ENCODE measurements at regions not wholly inside any gene's neighbourhood (a gene's known extent, or its start where the extent isn't known, plus 50 kb on each side); places are given as distances from the start of the nearest gene placed in this dataset.

DNA sequence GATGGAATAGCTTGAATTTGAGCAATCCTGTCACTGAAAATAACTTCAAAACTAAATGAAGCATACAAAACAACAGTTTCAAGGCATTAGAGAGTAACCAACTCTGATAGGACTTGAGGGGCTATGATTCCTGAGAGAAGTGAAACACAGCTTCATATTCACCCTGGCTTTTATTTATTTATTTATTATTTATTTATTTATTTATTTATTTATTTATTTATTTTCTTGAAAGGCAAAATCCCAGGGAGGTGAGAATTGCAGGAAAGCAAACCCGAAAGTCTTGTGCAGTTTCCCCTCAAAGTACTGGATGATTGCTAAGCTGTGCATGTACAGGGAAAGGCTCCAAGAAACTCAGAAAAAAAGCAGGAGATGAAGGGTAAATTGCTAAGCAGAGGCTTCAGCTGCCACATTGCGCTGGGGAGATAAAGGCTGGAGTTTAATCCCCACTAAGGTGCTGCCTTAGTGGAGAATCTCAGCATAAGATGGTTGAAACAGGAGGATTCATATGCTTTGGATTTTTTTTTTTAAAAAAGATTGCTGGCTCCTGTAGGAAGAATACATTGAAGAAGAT, 72.9 kb upstream of the COL24A1 start:
- H2AFZ ChIP-seq (ENCODE audit: control insufficient read depth, low read depth, low read length): no peak overlapping the region
- RAD21 ChIA-PET (ENCODE audit: unreplicated experiment): no interaction called here
- no peaks in the 10 kb centered on the region for H3K27me3 ChIP-seq (replicated peaks in 1 of 2; ENCODE audit: control insufficient read depth in 2 of 2, insufficient read depth in 2 of 2, low read length in 1 of 2)
- WGBS (ENCODE audit: insufficient coverage, insufficient replicate concordance, low lambda C conversion rate, missing lambda C conversion rate): 0% methylated on average over 2 of the region's 2 CpGs
- BruUV-seq (replicated peaks): no TSS peak
- FAIRE-seq: no peak
- no peaks in the 10 kb centered on the region for H3K79me2 ChIP-seq (ENCODE audit: control insufficient read depth, insufficient read depth, low read length)
- intact Hi-C loops (cut with micrococcal nuclease; ENCODE audit: unreplicated experiment): no loop called here
- no peak overlapping the region for H3K4me3 ChIP-seq
- no peak for ATAC-seq
- H3K4me2 ChIP-seq (ENCODE audit: control insufficient read depth, insufficient read depth): no peak overlapping the region
- no peaks in the 10 kb centered on the region for H3K36me3 ChIP-seq (ENCODE audit: control insufficient read depth in 2 of 2, insufficient read depth in 2 of 2, low read length in 1 of 2)
- H3K9ac ChIP-seq (ENCODE audit: control insufficient read depth, insufficient read depth, low read length): no peak overlapping the region
- H3K9me3 ChIP-seq (replicated peaks; ENCODE audit: control insufficient read depth, insufficient read depth, low read length): no peaks in the 10 kb centered on the region
- H4K20me1 ChIP-seq (ENCODE audit: control insufficient read depth, insufficient read depth): no peaks in the 10 kb centered on the region
- POLR2A ChIA-PET: no interaction called here
- in situ Hi-C loops (cut with MboI): no loop called here
- H3K27ac ChIP-seq (ENCODE audit: control insufficient read depth, insufficient read depth): no peak overlapping the region
- no peak for DNase-seq (ENCODE audit: low read depth, low spot score)
- SMC1A ChIA-PET (ENCODE audit: uncharacterized antibody, unreplicated experiment): no interaction called here
- TF ChIP-seq HCFC1 (IDR thresholded peaks at IDR 0.05; ENCODE audit: low read length) (no peak), ATF7 (IDR thresholded peaks at IDR 0.05; ENCODE audit: low read depth) (no peak), CEBPB (IDR thresholded peaks at IDR 0.05; ENCODE audit: borderline replicate concordance in 1 of 2, low read depth in 2 of 2, low read length in 2 of 2) (no peak), GABPA (IDR thresholded peaks at IDR 0.05; ENCODE audit: low read depth) (no peak), MXI1 (IDR thresholded peaks at IDR 0.05; ENCODE audit: low read depth, low read length) (no peak), MYB (IDR thresholded peaks at IDR 0.05; ENCODE audit: borderline replicate concordance, low read depth, low read length) (no peak), CBFB (IDR thresholded peaks at IDR 0.05; ENCODE audit: low read depth) (no peak), RBBP5 (conservative IDR thresholded peaks at IDR 0.05) (no peak), WRNIP1 (IDR thresholded peaks at IDR 0.05; ENCODE audit: borderline replicate concordance, low read depth, low read length) (no peak), NR2F1 (conservative IDR thresholded peaks at IDR 0.05) (no peak), RCOR1 (conservative IDR thresholded peaks at IDR 0.05; ENCODE audit: low read depth, low read length) (no peak), SIX5 (IDR thresholded peaks at IDR 0.05; ENCODE audit: low read depth, low read length, severe bottlenecking) (no peak), SP1 (IDR thresholded peaks at IDR 0.05; ENCODE audit: low read depth, low read length) (no peak), ZNF24 (IDR thresholded peaks at IDR 0.05) (no peak), NFIC (IDR thresholded peaks at IDR 0.05; ENCODE audit: low read depth, low read length) (no peak)
- TF ChIP-seq, protein P1, sequence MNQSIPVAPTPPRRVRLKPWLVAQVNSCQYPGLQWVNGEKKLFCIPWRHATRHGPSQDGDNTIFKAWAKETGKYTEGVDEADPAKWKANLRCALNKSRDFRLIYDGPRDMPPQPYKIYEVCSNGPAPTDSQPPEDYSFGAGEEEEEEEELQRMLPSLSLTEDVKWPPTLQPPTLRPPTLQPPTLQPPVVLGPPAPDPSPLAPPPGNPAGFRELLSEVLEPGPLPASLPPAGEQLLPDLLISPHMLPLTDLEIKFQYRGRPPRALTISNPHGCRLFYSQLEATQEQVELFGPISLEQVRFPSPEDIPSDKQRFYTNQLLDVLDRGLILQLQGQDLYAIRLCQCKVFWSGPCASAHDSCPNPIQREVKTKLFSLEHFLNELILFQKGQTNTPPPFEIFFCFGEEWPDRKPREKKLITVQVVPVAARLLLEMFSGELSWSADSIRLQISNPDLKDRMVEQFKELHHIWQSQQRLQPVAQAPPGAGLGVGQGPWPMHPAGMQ (IDR thresholded peaks at IDR 0.05; ENCODE audit: borderline replicate concordance): no peak
- TF ChIP-seq, protein P2, sequence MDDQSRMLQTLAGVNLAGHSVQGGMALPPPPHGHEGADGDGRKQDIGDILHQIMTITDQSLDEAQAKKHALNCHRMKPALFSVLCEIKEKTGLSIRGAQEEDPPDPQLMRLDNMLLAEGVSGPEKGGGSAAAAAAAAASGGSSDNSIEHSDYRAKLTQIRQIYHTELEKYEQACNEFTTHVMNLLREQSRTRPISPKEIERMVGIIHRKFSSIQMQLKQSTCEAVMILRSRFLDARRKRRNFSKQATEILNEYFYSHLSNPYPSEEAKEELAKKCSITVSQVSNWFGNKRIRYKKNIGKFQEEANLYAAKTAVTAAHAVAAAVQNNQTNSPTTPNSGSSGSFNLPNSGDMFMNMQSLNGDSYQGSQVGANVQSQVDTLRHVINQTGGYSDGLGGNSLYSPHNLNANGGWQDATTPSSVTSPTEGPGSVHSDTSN (IDR thresholded peaks at IDR 0.05; ENCODE audit: insufficient replicate concordance, low read depth, low read length): no peak
- TF ChIP-seq, protein P3, sequence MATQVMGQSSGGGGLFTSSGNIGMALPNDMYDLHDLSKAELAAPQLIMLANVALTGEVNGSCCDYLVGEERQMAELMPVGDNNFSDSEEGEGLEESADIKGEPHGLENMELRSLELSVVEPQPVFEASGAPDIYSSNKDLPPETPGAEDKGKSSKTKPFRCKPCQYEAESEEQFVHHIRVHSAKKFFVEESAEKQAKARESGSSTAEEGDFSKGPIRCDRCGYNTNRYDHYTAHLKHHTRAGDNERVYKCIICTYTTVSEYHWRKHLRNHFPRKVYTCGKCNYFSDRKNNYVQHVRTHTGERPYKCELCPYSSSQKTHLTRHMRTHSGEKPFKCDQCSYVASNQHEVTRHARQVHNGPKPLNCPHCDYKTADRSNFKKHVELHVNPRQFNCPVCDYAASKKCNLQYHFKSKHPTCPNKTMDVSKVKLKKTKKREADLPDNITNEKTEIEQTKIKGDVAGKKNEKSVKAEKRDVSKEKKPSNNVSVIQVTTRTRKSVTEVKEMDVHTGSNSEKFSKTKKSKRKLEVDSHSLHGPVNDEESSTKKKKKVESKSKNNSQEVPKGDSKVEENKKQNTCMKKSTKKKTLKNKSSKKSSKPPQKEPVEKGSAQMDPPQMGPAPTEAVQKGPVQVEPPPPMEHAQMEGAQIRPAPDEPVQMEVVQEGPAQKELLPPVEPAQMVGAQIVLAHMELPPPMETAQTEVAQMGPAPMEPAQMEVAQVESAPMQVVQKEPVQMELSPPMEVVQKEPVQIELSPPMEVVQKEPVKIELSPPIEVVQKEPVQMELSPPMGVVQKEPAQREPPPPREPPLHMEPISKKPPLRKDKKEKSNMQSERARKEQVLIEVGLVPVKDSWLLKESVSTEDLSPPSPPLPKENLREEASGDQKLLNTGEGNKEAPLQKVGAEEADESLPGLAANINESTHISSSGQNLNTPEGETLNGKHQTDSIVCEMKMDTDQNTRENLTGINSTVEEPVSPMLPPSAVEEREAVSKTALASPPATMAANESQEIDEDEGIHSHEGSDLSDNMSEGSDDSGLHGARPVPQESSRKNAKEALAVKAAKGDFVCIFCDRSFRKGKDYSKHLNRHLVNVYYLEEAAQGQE (IDR thresholded peaks at IDR 0.05; ENCODE audit: low read depth, low read length): no peak
- TF ChIP-seq, protein P4, sequence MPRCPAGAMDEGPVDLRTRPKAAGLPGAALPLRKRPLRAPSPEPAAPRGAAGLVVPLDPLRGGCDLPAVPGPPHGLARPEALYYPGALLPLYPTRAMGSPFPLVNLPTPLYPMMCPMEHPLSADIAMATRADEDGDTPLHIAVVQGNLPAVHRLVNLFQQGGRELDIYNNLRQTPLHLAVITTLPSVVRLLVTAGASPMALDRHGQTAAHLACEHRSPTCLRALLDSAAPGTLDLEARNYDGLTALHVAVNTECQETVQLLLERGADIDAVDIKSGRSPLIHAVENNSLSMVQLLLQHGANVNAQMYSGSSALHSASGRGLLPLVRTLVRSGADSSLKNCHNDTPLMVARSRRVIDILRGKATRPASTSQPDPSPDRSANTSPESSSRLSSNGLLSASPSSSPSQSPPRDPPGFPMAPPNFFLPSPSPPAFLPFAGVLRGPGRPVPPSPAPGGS (IDR thresholded peaks at IDR 0.05; ENCODE audit: borderline replicate concordance, insufficient read depth, low read depth, low read length, poor library complexity, severe bottlenecking): no peak
- CTCF ChIA-PET: no interaction called here
- H3K4me1 ChIP-seq (ENCODE audit: control insufficient read depth, insufficient read depth, low read length): no peaks in the 10 kb centered on the region
